RWPE2 (cell line): ENCODE measurements at regions not wholly inside any gene's neighbourhood (a gene's known extent, or its start where the extent isn't known, plus 50 kb on each side); places are given as distances from the start of the nearest gene placed in this dataset.

Experiments used
- ATAC-seq: fragments of 200-7000 bp; cut with Tn5 transposase; 3 replicates; pipeline ENCODE4 v1.9.1; 2021; ENCODE audit warnings: low read depth
- DNase-seq: peaks from one replicate; pipeline ENCODE4 v3.0.0-alpha.2; 2020; ENCODE audit warnings: low spot score
- H3K27ac ChIP-seq: fragments of 450-650 bp; 2 replicates; pipeline ENCODE4 v1.5.1; 2017; ENCODE audit warnings: mild to moderate bottlenecking; ENCODE audit not compliant: poor library complexity, severe bottlenecking
- H3K27me3 ChIP-seq: fragments of 250-450 bp; sonication (Bioruptor Pico); 2 replicates; pipeline ENCODE4 v1.5.1; 2021; ENCODE audit warnings: mild to moderate bottlenecking, moderate library complexity; ENCODE audit not compliant: insufficient read depth, poor library complexity, severe bottlenecking
- H3K36me3 ChIP-seq: fragments of 250-450 bp; sonication (Bioruptor Pico); 2 replicates; pipeline ENCODE4 v1.5.1; 2020; ENCODE audit warnings: low read depth, mild to moderate bottlenecking, moderate library complexity
- H3K4me1 ChIP-seq: fragments of 250-450 bp; sonication (Bioruptor Pico); 2 replicates; pipeline ENCODE4 v1.5.1; 2021; ENCODE audit warnings: mild to moderate bottlenecking, moderate library complexity; ENCODE audit not compliant: insufficient read depth, poor library complexity, severe bottlenecking
- H3K4me3 ChIP-seq: fragments of 250-450 bp; sonication (Bioruptor Pico); 2 replicates; pipeline ENCODE4 v1.5.1; 2021; ENCODE audit warnings: mild to moderate bottlenecking, moderate library complexity; ENCODE audit not compliant: severe bottlenecking
- H3K9me3 ChIP-seq: fragments of 250-450 bp; sonication (Bioruptor Pico); 2 replicates; pipeline ENCODE4 v1.5.1; 2021; ENCODE audit warnings: mild to moderate bottlenecking, moderate library complexity; ENCODE audit not compliant: severe bottlenecking
- CTCF ChIP-seq: fragments of 450-650 bp; IDR thresholded peaks from one replicate; pipeline ENCODE4 v1.5.1; 2017; ENCODE audit warnings: mild to moderate bottlenecking, moderate library complexity; ENCODE audit not compliant: poor library complexity, severe bottlenecking

- Histone ChIP-seq H3K4me3 (no peak overlapping the region), H3K36me3 (no peaks in the 10 kb centered on the region), H3K9me3 (no peaks in the 10 kb centered on the region), H3K27ac (no peak overlapping the region), H3K4me1 (peaks cover 3% of the 10 kb centered on the region), H3K27me3 (no peaks in the 10 kb centered on the region)
- DNase-seq (no peak), ATAC-seq (no peak)
- TF ChIP-seq CTCF = no peak
Measured at GRCh38 chr18:54764786-54765185, 63.5 kb upstream of the RAB27B start.

GRCh38 chr18:54765636-54766375 lies 62.5 kb upstream of the RAB27B start:
- no peak for DNase-seq
- no peak overlapping the region for H3K4me3 ChIP-seq
- H3K9me3 ChIP-seq = no peaks in the 10 kb centered on the region
- no peak; the same call in 2 of the 3 replicates for ATAC-seq
- peaks cover 3% of the 10 kb centered on the region for H3K4me1 ChIP-seq
- no peaks in the 10 kb centered on the region for H3K27me3 ChIP-seq
- no peak for TF ChIP-seq CTCF
- no peak overlapping the region for H3K27ac ChIP-seq
- H3K36me3 ChIP-seq = no peaks in the 10 kb centered on the region

GRCh38 chr18:54766634-54767033 lies 61.6 kb upstream of the RAB27B start:
- no peak overlapping the region for H3K27ac ChIP-seq
- TF ChIP-seq CTCF = no peak
- no peaks in the 10 kb centered on the region for H3K27me3 ChIP-seq
- DNase-seq = no peak
- no peak overlapping the region for H3K4me3 ChIP-seq
- ATAC-seq = no peak
- no peaks in the 10 kb centered on the region for H3K36me3 ChIP-seq
- H3K4me1 ChIP-seq = peaks cover 3% of the 10 kb centered on the region
- no peaks in the 10 kb centered on the region for H3K9me3 ChIP-seq

GRCh38 chr18:54767098-54767497 lies 61.2 kb upstream of the RAB27B start:
- TF ChIP-seq CTCF = no peak
- ATAC-seq (no peak), DNase-seq (no peak)
- no peaks in the 10 kb centered on the region for H3K36me3 ChIP-seq
- H3K27me3 ChIP-seq = no peaks in the 10 kb centered on the region
- H3K9me3 ChIP-seq = no peaks in the 10 kb centered on the region
- no peak overlapping the region for H3K4me3 ChIP-seq
- H3K4me1 ChIP-seq = peaks cover 3% of the 10 kb centered on the region
- H3K27ac ChIP-seq = no peak overlapping the region
